GM23248 (cell line): ENCODE measurements at regions not wholly inside any gene's neighbourhood (a gene's known extent, or its start where the extent isn't known, plus 50 kb on each side); places are given as distances from the start of the nearest gene placed in this dataset.

Experiments
- EZH2 ChIP-seq: fragments of 200-600 bp; sonication (generic); IDR thresholded peaks from 2 replicates; pipeline ENCODE4 v1.6.1; 2018; ENCODE audit warnings: antibody characterized with exemption, mild to moderate bottlenecking; ENCODE audit not compliant: insufficient read depth, poor library complexity, severe bottlenecking
- EZH2phosphoT487 ChIP-seq: fragments of 200-600 bp; sonication (generic); IDR thresholded peaks from 2 replicates; pipeline ENCODE4 v1.6.1; 2018; ENCODE audit warnings: antibody characterized with exemption, moderate library complexity, mild to moderate bottlenecking, low read depth; ENCODE audit not compliant: insufficient read depth

DNA sequence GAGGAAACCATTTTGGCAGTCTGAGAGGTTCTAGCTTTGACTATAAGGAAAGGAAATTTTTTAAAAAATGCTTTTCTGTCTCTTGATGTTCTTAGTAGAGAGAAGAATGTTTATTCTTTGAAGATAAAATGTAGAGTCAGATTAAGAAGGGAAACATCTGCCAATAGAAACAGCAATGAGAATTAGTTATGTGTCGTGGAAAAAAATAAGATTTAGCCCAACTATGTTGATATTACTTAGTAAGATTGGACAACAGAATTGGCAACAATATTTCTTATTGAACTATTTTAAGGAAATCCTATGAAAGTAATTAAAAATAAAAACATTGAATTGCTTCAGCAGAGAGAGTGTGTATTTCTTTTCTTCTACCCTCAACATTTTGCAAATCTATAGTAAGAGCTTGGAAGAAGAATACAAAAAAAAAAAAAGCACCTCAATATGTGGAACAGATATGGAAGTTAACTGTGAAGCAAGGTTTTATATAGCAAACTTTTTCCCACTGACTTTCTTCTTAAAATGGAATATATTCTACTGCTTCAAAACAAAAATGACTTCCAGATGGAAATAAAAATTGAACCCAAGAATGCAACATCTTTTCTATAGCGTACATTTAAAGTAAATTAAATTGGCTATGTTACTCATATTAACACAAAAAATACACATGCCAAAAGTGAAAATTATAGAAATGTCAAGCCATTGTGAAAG is 177.9 kb downstream of the FAM124B start:
- TF ChIP-seq EZH2, result no peak
- TF ChIP-seq EZH2phosphoT487, result no peak
